SK-N-MC (cell line): ENCODE measurements at regions not wholly inside any gene's neighbourhood (a gene's known extent, or its start where the extent isn't known, plus 50 kb on each side); places are given as distances from the start of the nearest gene placed in this dataset.

ENCODE experiments used
- EZH2 ChIP-seq: fragments of 200-600 bp; sonication (generic); IDR thresholded peaks from one replicate; pipeline ENCODE4 v1.6.1; 2017; ENCODE audit warnings: antibody characterized with exemption
- POLR2AphosphoS5 ChIP-seq: IDR thresholded peaks from 2 replicates; pipeline ENCODE4 v1.6.1; 2012; ENCODE audit warnings: mild to moderate bottlenecking, low read depth, low read length, borderline replicate concordance

GRCh38 chr18:40897884-40898283 is 1057.2 kb upstream of the PIK3C3 start:
- TF ChIP-seq EZH2, result no peak
- no peak for TF ChIP-seq POLR2AphosphoS5
